ENCODE measurements at regions not wholly inside any gene's neighbourhood (a gene's known extent, or its start where the extent isn't known, plus 50 kb on each side); places are given as distances from the start of the nearest gene placed in this dataset.

DNA sequence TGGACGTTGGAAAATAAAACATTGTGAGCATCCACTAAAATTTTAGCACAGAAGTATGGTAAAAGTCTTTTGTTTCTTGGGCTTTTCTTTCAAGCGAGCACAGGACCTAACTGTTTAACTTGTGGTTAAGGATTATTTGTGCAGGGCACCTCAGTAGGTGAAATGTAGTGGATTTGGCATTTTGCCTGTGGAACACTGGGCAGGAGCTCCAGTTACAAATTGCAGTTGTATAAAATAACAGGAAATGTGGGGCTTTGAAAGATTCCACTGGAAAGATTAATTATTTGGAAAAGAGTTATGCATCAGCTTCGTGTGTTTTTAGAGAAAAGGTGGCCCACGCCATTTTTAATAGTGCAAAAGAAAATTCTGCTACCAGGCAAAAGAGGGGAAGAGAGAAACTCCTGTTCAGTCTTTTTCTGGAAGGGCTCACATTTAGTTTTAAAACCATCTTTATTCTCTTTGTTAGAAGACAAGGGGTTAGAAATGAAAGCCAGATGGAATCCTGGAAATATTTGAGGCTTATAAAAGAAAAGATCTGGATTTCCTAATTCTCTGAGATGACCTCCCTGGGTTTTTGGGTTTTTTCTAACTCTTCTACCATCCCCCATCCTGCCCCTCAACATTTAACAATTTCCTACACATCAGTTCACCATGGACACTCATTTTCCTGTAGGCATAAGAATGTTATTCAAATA is 144.3 kb upstream of the SERTAD2 start:
- H3K36me3 ChIP-seq (ENCODE audit: low read depth), result no peaks in the 10 kb centered on the region
- H3K27me3 ChIP-seq (ENCODE audit: insufficient read depth, poor library complexity, severe bottlenecking), result no peaks in the 10 kb centered on the region
- H3K27ac ChIP-seq (ENCODE audit: poor library complexity, severe bottlenecking), result peak overlapping the region; percentile 71
- no peak for TF ChIP-seq CTCF (IDR thresholded peaks at IDR 0.05; ENCODE audit: poor library complexity, severe bottlenecking)
- ATAC-seq (ENCODE audit: low read depth) (peak; percentile 89), DNase-seq (ENCODE audit: low spot score) (no peak)
- no peak overlapping the region for H3K4me3 ChIP-seq (ENCODE audit: severe bottlenecking)
- H3K4me1 ChIP-seq (ENCODE audit: insufficient read depth, poor library complexity, severe bottlenecking), result peaks cover 33% of the 10 kb centered on the region
- peaks cover 3% of the 10 kb centered on the region for H3K9me3 ChIP-seq (ENCODE audit: severe bottlenecking)

DNA sequence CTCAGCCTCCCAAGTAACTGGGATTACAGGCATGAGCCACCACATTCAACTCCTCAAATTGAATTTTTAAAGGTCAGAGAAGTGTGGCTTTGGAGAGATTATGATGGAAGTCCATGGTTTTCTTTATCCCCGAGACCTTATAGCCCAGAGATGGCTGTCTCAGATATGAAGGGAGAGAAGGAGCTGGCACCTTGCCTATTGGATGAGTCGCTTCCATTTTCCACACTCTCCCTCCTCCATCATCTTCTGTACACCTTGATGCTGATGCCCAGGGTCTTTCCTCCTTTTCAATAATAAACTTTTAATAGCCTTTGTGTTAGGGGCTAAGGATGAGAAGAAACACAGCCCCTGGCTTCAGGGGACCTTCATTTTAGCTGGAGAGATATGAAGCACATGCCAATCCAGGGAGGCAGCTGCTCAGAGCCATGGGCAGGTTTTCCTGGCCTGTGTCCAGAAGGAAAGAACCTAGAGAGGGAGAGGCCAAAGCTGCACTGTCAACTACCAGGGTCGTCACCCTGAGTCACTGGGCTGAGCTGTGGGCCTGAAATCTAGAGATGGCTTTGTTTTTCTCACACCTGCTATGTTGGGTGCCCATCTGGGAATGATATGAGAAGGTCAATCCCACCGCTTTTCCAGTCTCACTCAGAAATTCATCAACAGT is 146.0 kb upstream of the SERTAD2 start:
- no peaks in the 10 kb centered on the region for H3K27me3 ChIP-seq (ENCODE audit: insufficient read depth, poor library complexity, severe bottlenecking)
- no peak overlapping the region for H3K27ac ChIP-seq (ENCODE audit: poor library complexity, severe bottlenecking)
- H3K4me3 ChIP-seq (ENCODE audit: severe bottlenecking), result no peak overlapping the region
- H3K36me3 ChIP-seq (ENCODE audit: low read depth), result no peaks in the 10 kb centered on the region
- peaks cover 23% of the 10 kb centered on the region for H3K4me1 ChIP-seq (ENCODE audit: insufficient read depth, poor library complexity, severe bottlenecking)
- ATAC-seq (ENCODE audit: low read depth) (peak; percentile 63; the same call in 2 of the 3 replicates), DNase-seq (ENCODE audit: low spot score) (no peak)
- no peak for TF ChIP-seq CTCF (IDR thresholded peaks at IDR 0.05; ENCODE audit: poor library complexity, severe bottlenecking)
- no peaks in the 10 kb centered on the region for H3K9me3 ChIP-seq (ENCODE audit: severe bottlenecking)

- peaks cover 16% of the 10 kb centered on the region for H3K4me1 ChIP-seq (ENCODE audit: insufficient read depth, poor library complexity, severe bottlenecking)
- no peak for TF ChIP-seq CTCF (IDR thresholded peaks at IDR 0.05; ENCODE audit: poor library complexity, severe bottlenecking)
- ATAC-seq (ENCODE audit: low read depth) (no peak), DNase-seq (ENCODE audit: low spot score) (no peak)
- H3K27ac ChIP-seq (ENCODE audit: poor library complexity, severe bottlenecking), result no peak overlapping the region
- H3K27me3 ChIP-seq (ENCODE audit: insufficient read depth, poor library complexity, severe bottlenecking), result no peaks in the 10 kb centered on the region
- no peak overlapping the region for H3K4me3 ChIP-seq (ENCODE audit: severe bottlenecking)
- H3K36me3 ChIP-seq (ENCODE audit: low read depth), result no peaks in the 10 kb centered on the region
- H3K9me3 ChIP-seq (ENCODE audit: severe bottlenecking), result no peaks in the 10 kb centered on the region
Observed at GRCh38 chr2:64803776-64804175, 150.1 kb upstream of the SERTAD2 start.

DNA sequence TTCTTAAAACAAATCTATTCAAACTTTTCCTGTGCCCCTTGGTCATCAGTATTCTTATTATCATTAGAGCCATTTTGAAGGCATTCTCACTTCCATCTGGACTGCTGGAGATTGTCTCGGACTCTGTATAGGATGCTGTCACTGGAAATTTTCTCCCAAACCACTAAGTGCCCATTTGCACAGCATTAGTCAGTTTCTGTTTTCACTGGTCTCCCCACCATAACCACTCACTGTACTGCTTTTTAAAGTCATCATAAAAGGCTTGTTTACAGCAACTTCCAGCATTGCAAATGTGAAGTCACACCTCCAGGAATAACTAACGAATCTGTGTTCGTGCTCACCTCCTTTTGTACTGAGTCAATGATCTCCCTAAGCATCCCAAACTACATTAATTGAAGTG is 150.9 kb upstream of the SERTAD2 start:
- no peaks in the 10 kb centered on the region for H3K36me3 ChIP-seq (ENCODE audit: low read depth)
- no peak for TF ChIP-seq CTCF (IDR thresholded peaks at IDR 0.05; ENCODE audit: poor library complexity, severe bottlenecking)
- H3K27me3 ChIP-seq (ENCODE audit: insufficient read depth, poor library complexity, severe bottlenecking), result no peaks in the 10 kb centered on the region
- DNase-seq (ENCODE audit: low spot score) (no peak), ATAC-seq (ENCODE audit: low read depth) (no peak)
- H3K9me3 ChIP-seq (ENCODE audit: severe bottlenecking), result no peaks in the 10 kb centered on the region
- H3K27ac ChIP-seq (ENCODE audit: poor library complexity, severe bottlenecking), result no peak overlapping the region
- peaks cover 12% of the 10 kb centered on the region for H3K4me1 ChIP-seq (ENCODE audit: insufficient read depth, poor library complexity, severe bottlenecking)
- no peak overlapping the region for H3K4me3 ChIP-seq (ENCODE audit: severe bottlenecking)

GRCh38 chr2:64807417-64807816 is 153.7 kb upstream of the SERTAD2 start:
- ATAC-seq (ENCODE audit: low read depth) (peak; percentile 96), DNase-seq (ENCODE audit: low spot score) (peak; percentile 86)
- no peaks in the 10 kb centered on the region for H3K36me3 ChIP-seq (ENCODE audit: low read depth)
- peak; percentile 36 for TF ChIP-seq CTCF (IDR thresholded peaks at IDR 0.05; ENCODE audit: poor library complexity, severe bottlenecking)
- H3K4me1 ChIP-seq (ENCODE audit: insufficient read depth, poor library complexity, severe bottlenecking), result peaks cover 9% of the 10 kb centered on the region
- H3K27ac ChIP-seq (ENCODE audit: poor library complexity, severe bottlenecking), result peak overlapping the region; percentile 38
- H3K9me3 ChIP-seq (ENCODE audit: severe bottlenecking), result no peaks in the 10 kb centered on the region
- no peak overlapping the region for H3K4me3 ChIP-seq (ENCODE audit: severe bottlenecking)
- no peaks in the 10 kb centered on the region for H3K27me3 ChIP-seq (ENCODE audit: insufficient read depth, poor library complexity, severe bottlenecking)
